HCT116 (cell line): ENCODE measurements at regions not wholly inside any gene's neighbourhood (a gene's known extent, or its start where the extent isn't known, plus 50 kb on each side); places are given as distances from the start of the nearest gene placed in this dataset.
"Not testable (repeated sequence)": the region's sequence is repeated elsewhere in the genome, so short reads cannot be mapped to it uniquely, and the experiment has no call there.

Source experiments
- CTCF ChIP-seq, 3 experiments: fragments of 200-600 bp in 1 of 3; sonication (generic) in 1 of 3; IDR thresholded peaks in 2 of 3; conservative IDR thresholded peaks in 1 of 3; 2 replicates each; pipeline ENCODE4 v1.5.1; 2012 to 2017; ENCODE audit warnings: low read depth in 2 of 3, low read length in 2 of 3, antibody characterized with exemption in 1 of 3, borderline replicate concordance in 1 of 3, control low read depth in 1 of 3, mild to moderate bottlenecking in 1 of 3, mixed read lengths in 1 of 3, mixed run types in 1 of 3, moderate library complexity in 1 of 3; ENCODE audit not compliant: insufficient read depth in 1 of 3
- ELF1 ChIP-seq: IDR thresholded peaks from 2 replicates; pipeline ENCODE4 v1.6.1; 2012; ENCODE audit warnings: low read depth, borderline replicate concordance
- EZH2 ChIP-seq: fragments of 200-600 bp; sonication (generic); IDR thresholded peaks from 2 replicates; pipeline ENCODE4 v1.6.1; 2017; ENCODE audit warnings: antibody characterized with exemption, mixed run types
- EZH2phosphoT487 ChIP-seq: fragments of 200-600 bp; IDR thresholded peaks from 2 replicates; pipeline ENCODE4 v1.6.1; 2018; ENCODE audit warnings: antibody characterized with exemption, borderline replicate concordance
- JUND ChIP-seq: IDR thresholded peaks from 2 replicates; pipeline ENCODE4 v1.6.1; 2012
- POLR2A ChIP-seq: IDR thresholded peaks from 2 replicates; pipeline ENCODE4 v1.7.0; 2011; ENCODE audit warnings: borderline replicate concordance; ENCODE audit not compliant: insufficient read depth, insufficient read length; ENCODE audit errors: extremely low read depth
- POLR2AphosphoS5 ChIP-seq: IDR thresholded peaks from 2 replicates; pipeline ENCODE4 v1.6.1; 2011; ENCODE audit warnings: mild to moderate bottlenecking, low read depth, low read length, moderate library complexity
- RAD21 ChIP-seq: IDR thresholded peaks from 2 replicates; pipeline ENCODE4 v1.6.1; 2012; ENCODE audit warnings: low read depth, mild to moderate bottlenecking
- SRF ChIP-seq: IDR thresholded peaks from 2 replicates; pipeline ENCODE4 v1.6.1; 2012; ENCODE audit warnings: low read depth
- ZBTB33 ChIP-seq: IDR thresholded peaks from 2 replicates; pipeline ENCODE4 v1.6.1; 2011; ENCODE audit warnings: mild to moderate bottlenecking, low read length, moderate library complexity; ENCODE audit not compliant: insufficient replicate concordance; ENCODE audit errors: extremely low read depth

GRCh38 chr5:176023535-176023934 is 55.4 kb upstream of the THOC3 start:
- not testable (repeated sequence) for TF ChIP-seq CTCF (IDR thresholded peaks at IDR 0.05 in 2 of 3, conservative IDR thresholded peaks at IDR 0.05 in 1 of 3; ENCODE audit: borderline replicate concordance in 1 of 3, insufficient read depth in 1 of 3, low read depth in 2 of 3, low read length in 2 of 3); EZH2phosphoT487; EZH2; ELF1; JUND; POLR2A; ZBTB33; POLR2AphosphoS5; RAD21; SRF
